ENCODE measurements at regions not wholly inside any gene's neighbourhood (a gene's known extent, or its start where the extent isn't known, plus 50 kb on each side); places are given as distances from the start of the nearest gene placed in this dataset.

DNA sequence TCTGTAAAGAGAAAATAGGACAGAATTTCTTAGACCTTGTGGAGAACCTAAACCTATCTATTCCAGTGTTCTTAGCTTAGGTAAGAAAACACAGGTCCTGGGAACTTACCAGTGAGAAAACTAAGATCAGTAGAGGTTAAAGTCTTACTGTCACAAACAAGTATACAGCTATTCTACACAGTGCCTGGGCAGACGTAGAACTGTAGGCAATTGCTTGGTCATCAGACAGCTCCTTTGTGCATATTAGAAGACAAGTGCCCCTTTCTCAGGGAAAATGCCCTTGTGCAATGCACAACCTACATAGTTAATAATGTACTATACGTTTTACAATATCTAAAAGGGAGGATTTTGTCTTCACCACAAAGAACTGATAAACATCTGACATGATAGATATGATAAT lies 86.6 kb upstream of the JADE1 start:
- WGBS, 5 donors: 80 to 90% (median 88%) methylated on average over 2 of the region's 2 CpGs
- TF ChIP-seq POLR2A (IDR thresholded peaks at IDR 0.05) (no peak), POLR2AphosphoS5 (IDR thresholded peaks at IDR 0.05) (no peak)
- TF ChIP-seq, protein P1, sequence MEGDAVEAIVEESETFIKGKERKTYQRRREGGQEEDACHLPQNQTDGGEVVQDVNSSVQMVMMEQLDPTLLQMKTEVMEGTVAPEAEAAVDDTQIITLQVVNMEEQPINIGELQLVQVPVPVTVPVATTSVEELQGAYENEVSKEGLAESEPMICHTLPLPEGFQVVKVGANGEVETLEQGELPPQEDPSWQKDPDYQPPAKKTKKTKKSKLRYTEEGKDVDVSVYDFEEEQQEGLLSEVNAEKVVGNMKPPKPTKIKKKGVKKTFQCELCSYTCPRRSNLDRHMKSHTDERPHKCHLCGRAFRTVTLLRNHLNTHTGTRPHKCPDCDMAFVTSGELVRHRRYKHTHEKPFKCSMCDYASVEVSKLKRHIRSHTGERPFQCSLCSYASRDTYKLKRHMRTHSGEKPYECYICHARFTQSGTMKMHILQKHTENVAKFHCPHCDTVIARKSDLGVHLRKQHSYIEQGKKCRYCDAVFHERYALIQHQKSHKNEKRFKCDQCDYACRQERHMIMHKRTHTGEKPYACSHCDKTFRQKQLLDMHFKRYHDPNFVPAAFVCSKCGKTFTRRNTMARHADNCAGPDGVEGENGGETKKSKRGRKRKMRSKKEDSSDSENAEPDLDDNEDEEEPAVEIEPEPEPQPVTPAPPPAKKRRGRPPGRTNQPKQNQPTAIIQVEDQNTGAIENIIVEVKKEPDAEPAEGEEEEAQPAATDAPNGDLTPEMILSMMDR (IDR thresholded peaks at IDR 0.05 in 8 of 11, conservative IDR thresholded peaks at IDR 0.05 in 3 of 11): no peak
- intact Hi-C loops (cut with DNase I; ENCODE audit: low total_unique reads): no loop called here

DNA sequence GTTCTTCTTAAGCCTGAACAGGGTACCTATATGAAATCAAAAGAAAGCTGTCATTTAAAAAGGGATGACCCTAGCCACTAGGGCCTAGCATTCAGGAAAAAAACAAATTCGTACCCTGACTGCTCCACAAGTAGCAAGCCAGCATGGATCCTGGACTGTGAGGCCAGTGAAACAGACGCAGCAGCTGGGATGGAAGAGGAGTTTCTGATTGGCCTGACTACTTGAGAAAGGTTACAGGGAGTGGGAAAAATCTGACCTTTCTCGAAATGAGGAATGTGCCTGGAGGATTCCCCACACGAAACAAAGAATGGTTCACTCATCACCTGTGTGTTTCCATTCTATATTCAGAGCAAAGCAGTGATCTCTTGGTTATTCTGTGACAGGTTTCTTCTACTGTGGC lies 87.6 kb upstream of the JADE1 start:
- Histone ChIP-seq H3K36me3 (no peaks in the 10 kb centered on the region), H3K9me3 (no peaks in the 10 kb centered on the region), H3K27me3 (replicated peaks in 1 of 7) (no peaks in the 10 kb centered on the region), H3K4me1 (no peaks in the 10 kb centered on the region), H3K27ac (no peak overlapping the region), H3K4me3 (no peak overlapping the region)
- intact Hi-C loops (cut with DNase I; ENCODE audit: low total_unique reads): no loop called here
- no peak for DNase-seq
- WGBS, 5 donors: 81 to 85% (median 83%) methylated on average over 4 of the region's 4 CpGs
- no peak for TF ChIP-seq POLR2A (IDR thresholded peaks at IDR 0.05)

More for the DNA sequence above, 86.6 kb upstream of the JADE1 start:
- no peaks in the 10 kb centered on the region for H3K36me3 ChIP-seq
- no peak for DNase-seq
- H3K4me3 ChIP-seq: no peak overlapping the region
- H3K4me1 ChIP-seq: no peaks in the 10 kb centered on the region
- H3K9me3 ChIP-seq: no peaks in the 10 kb centered on the region
- H3K27me3 ChIP-seq (replicated peaks in 1 of 7): no peaks in the 10 kb centered on the region
- H3K27ac ChIP-seq: no peak overlapping the region

DNA sequence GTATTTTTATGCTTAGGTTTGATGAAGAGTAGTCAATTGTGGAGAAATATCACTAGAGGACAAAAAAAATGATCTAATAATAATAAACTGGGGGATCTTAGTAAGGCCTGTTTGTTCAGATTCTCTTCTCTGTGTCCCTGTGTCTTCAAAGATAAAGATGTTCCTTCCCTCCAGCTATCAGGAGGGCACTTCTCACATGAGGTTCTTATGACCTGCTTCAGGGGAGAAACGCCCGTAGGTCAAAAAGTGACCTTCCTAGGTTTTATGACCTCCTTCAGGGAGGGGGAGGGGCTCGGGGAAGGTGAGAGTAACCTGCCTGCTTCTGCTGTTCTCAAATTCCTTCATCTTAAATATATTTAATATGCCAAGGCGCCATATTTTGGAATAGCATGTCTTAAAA lies 89.2 kb upstream of the JADE1 start:
- intact Hi-C loops (cut with DNase I; ENCODE audit: low total_unique reads): no loop called here
- WGBS, 5 donors: 76 to 94% (median 88%) methylated on average over 4 of the region's 4 CpGs
- TF ChIP-seq POLR2AphosphoS5 (IDR thresholded peaks at IDR 0.05) (no peak), POLR2A (IDR thresholded peaks at IDR 0.05) (no peak)
- TF ChIP-seq, protein P1 (IDR thresholded peaks at IDR 0.05 in 8 of 11, conservative IDR thresholded peaks at IDR 0.05 in 3 of 11): no peak
- no peak for DNase-seq
- no peak overlapping the region for H3K27ac ChIP-seq
- no peak overlapping the region for H3K4me3 ChIP-seq
- no peaks in the 10 kb centered on the region for H3K9me3 ChIP-seq
- no peaks in the 10 kb centered on the region for H3K36me3 ChIP-seq
- no peaks in the 10 kb centered on the region for H3K27me3 ChIP-seq (replicated peaks in 1 of 7)
- H3K4me1 ChIP-seq: no peaks in the 10 kb centered on the region

DNA sequence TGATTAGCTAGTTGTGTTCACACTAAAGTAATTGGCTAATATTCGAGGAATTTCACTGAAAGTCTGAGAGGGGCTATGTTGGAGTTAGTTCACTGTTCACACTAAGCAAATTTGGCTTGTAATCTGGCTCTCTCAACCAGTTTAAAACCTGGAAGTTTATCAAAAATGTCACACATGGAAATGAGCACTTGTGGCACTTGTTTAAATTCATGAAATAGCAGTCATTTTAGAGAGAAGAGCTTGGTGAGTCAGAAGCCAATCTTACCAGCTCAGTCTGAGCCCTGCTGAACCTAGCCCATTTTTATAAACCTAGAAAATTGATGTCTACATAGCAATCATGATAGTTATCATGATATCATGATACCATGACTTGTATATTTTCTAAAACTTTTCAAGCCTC lies 90.7 kb upstream of the JADE1 start:
- Histone ChIP-seq H3K4me1 (no peaks in the 10 kb centered on the region), H3K4me3 (no peak overlapping the region), H3K27ac (no peak overlapping the region), H3K36me3 (no peaks in the 10 kb centered on the region), H3K27me3 (replicated peaks in 1 of 7) (no peaks in the 10 kb centered on the region), H3K9me3 (no peaks in the 10 kb centered on the region)
- intact Hi-C loops (cut with DNase I; ENCODE audit: low total_unique reads): no loop called here
- no peak for TF ChIP-seq POLR2AphosphoS5 (IDR thresholded peaks at IDR 0.05)
- TF ChIP-seq, protein P1 (IDR thresholded peaks at IDR 0.05 in 8 of 11, conservative IDR thresholded peaks at IDR 0.05 in 3 of 11): no peak
- no peak for TF ChIP-seq POLR2A (IDR thresholded peaks at IDR 0.05)
- DNase-seq: no peak
- 55 to 80% (median 63%) methylated on average over 1 of the region's 1 CpG for WGBS, 5 donors

DNA sequence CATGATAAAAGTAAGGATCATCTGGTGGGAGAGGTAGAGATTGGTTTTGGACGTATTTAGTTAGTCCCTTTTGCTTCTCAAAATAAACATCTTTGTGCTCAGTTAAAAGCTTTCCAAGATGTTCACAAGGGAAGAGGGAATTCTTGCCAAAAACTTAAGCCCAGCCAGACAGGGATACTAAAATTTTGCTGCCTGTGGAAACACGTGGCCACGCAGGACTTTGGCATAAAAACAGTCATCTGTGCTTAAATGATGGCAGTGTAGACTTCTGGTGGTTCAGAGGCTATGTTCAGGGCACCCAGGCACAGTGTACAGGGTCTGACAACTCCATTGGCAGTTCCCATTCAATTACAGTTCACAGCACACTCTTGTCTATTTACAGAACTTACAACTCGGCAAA lies 93.2 kb upstream of the JADE1 start:
- TF ChIP-seq, protein P1 (IDR thresholded peaks at IDR 0.05 in 8 of 11, conservative IDR thresholded peaks at IDR 0.05 in 3 of 11): no peak
- TF ChIP-seq POLR2AphosphoS5 (IDR thresholded peaks at IDR 0.05): no peak
- TF ChIP-seq POLR2A (IDR thresholded peaks at IDR 0.05): no peak
- H3K27me3 ChIP-seq (replicated peaks in 1 of 7): no peaks in the 10 kb centered on the region
- intact Hi-C loops (cut with DNase I; ENCODE audit: low total_unique reads): no loop called here
- no peak for DNase-seq
- 78 to 89% (median 85%) methylated on average over 4 of the region's 4 CpGs for WGBS, 5 donors
- no peaks in the 10 kb centered on the region for H3K36me3 ChIP-seq
- H3K27ac ChIP-seq: no peak overlapping the region
- H3K4me1 ChIP-seq: no peaks in the 10 kb centered on the region
- H3K4me3 ChIP-seq: no peak overlapping the region
- no peaks in the 10 kb centered on the region for H3K9me3 ChIP-seq
